DND-41 (cell line): ENCODE measurements at regions not wholly inside any gene's neighbourhood (a gene's known extent, or its start where the extent isn't known, plus 50 kb on each side); places are given as distances from the start of the nearest gene placed in this dataset.
"Not testable (repeated sequence)": the region's sequence is repeated elsewhere in the genome, so short reads cannot be mapped to it uniquely, and the experiment has no call there.

Experiments
- EZH2 ChIP-seq: IDR thresholded peaks from 3 replicates; pipeline ENCODE4 v1.6.1; 2012; ENCODE audit warnings: borderline replicate concordance, low read depth, mild to moderate bottlenecking, moderate library complexity, low read length, inconsistent platforms; ENCODE audit not compliant: severe bottlenecking
- TF ChIP-seq, protein P1 (sequence below): IDR thresholded peaks from 2 replicates; pipeline ENCODE4 v1.5.1; 2012; ENCODE audit warnings: borderline replicate concordance, low read length, moderate library complexity, mild to moderate bottlenecking; ENCODE audit not compliant: poor library complexity, severe bottlenecking; ENCODE audit errors: extremely low read depth

DNA sequence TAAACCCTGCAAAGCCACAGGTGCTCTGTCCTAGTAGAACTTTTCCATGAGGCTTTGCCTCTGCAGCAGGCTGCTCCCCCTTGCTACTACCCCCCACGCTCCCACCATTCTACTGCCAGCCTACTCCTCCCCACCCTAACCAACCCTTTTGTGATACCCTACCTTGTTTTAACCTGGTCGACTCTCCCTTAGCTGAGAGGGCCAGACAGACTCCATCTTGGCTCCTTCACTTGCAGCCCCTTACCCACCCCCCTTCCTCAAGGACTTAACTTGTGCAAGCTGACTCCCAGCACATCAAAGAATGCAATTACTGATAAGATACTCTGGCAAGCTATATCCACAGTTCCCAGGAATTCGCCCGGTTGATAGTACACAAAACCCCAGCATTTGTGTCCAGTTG lies 267.9 kb downstream of the POTED start:
- TF ChIP-seq, protein P1, sequence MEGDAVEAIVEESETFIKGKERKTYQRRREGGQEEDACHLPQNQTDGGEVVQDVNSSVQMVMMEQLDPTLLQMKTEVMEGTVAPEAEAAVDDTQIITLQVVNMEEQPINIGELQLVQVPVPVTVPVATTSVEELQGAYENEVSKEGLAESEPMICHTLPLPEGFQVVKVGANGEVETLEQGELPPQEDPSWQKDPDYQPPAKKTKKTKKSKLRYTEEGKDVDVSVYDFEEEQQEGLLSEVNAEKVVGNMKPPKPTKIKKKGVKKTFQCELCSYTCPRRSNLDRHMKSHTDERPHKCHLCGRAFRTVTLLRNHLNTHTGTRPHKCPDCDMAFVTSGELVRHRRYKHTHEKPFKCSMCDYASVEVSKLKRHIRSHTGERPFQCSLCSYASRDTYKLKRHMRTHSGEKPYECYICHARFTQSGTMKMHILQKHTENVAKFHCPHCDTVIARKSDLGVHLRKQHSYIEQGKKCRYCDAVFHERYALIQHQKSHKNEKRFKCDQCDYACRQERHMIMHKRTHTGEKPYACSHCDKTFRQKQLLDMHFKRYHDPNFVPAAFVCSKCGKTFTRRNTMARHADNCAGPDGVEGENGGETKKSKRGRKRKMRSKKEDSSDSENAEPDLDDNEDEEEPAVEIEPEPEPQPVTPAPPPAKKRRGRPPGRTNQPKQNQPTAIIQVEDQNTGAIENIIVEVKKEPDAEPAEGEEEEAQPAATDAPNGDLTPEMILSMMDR, result not testable (repeated sequence)
- TF ChIP-seq EZH2, result not testable (repeated sequence)
